ENCODE measurements at regions not wholly inside any gene's neighbourhood (a gene's known extent, or its start where the extent isn't known, plus 50 kb on each side); places are given as distances from the start of the nearest gene placed in this dataset.
A peak's percentile ranks its signal among the peaks of the same experiment; 100 is the strongest.

DNA sequence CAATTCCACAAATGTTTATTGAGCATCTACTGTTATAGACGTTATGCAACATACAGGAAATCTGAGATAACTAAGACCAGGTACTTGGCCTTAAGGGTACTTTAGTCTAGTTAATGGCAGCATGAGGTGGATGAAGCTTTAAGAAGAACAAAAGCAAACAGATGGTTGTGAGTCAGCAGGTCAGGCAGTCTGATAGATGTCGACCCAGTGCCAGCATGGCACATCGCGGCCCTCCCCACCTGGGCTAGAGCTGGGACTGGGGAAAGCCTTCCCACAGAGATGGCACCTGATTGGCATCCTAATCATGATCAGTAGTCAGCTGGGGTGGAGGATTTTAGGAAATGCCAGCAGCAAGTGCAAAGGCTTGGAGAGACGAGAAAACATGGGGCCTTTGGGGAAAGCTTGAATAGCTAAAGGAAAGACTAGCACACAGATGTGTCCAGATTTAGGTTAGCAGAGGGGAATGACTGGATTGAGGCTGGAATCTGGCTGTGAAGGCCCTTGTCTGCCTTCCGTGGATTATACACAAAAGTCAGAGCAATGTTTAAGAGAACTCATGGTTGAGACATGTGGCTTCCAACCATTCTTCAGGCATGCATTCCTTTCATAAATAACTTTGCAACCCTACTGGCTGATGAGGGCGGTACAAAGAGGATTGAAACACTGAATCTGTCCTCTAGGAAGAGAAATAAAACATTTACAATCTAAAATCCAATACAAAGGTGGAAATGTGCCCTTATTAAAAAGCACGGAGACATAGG lies 395.4 kb upstream of the WWC1 start:
- no peak for DNase-seq

DNA sequence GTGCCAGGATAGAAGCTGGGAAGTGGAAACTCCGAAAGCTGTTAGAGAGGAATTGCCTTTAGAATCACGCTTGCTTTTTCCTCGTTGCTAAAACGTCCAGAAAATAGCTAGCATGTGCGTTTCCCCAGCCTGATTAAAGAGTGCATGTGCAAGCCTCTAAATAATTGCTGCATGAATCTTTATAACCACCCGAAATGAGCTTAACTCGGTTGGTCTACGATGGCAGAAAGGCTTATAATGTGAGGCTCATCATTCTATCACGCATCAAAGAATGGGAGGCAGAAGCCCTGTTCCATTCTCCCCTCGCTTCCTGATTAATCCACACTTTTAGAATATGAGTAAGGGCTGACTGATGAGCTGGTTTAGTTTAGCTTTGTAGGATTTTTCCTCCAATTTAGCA lies 394.6 kb upstream of the WWC1 start:
- DNase-seq: no peak

DNA sequence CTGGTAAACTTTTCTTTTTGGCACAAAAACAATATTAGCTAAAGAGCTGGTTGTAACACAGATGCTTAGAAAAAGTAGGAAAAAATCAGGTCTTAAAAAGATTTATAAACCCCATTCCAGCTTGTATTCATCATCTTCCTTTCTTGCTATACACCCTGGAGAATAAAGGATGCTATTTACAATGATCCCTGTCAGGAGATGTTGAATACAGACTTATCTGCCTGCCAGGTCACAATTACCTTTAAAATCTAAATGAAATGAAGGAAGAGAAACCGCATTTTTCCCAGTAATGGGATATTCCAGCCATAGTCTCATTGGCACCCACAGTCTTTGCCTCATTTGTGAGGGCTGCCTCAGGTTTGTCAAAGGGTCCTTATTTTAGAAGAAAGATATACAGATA lies 394.1 kb upstream of the WWC1 start:
- no peak for DNase-seq

DNA sequence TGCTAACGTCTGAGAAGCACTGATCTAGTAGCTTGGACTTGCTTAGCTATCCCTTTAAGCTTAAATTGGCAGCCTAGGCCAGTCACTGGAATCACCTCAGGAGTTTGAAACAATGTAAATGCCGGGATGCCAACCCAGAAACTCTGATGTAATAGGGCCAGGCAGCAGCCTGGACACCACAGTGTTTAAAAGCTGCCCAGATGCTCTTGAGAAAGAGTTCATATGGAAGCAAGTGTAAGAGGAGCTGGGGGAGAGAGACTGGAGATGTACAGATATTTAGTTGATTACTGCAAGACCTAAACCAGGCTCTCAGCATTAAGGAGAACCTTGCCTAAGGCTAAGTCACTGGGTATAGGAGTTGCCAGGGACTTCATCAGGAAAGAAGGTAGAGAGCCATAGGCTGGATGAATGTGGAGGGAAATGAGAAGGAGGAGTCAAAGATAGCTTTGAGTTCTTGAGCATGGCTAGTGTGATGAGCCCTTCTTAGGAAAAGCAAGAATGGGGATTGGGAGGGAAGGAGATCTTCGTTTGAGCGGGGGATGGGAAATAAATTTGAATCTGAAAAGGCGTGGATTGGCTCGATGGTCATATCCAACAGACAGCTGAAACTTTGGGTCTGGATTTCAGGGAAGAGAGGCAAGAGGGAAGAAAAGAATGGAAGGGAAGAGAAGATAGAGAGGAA lies 392.9 kb upstream of the WWC1 start:
- no peak for DNase-seq

DNA sequence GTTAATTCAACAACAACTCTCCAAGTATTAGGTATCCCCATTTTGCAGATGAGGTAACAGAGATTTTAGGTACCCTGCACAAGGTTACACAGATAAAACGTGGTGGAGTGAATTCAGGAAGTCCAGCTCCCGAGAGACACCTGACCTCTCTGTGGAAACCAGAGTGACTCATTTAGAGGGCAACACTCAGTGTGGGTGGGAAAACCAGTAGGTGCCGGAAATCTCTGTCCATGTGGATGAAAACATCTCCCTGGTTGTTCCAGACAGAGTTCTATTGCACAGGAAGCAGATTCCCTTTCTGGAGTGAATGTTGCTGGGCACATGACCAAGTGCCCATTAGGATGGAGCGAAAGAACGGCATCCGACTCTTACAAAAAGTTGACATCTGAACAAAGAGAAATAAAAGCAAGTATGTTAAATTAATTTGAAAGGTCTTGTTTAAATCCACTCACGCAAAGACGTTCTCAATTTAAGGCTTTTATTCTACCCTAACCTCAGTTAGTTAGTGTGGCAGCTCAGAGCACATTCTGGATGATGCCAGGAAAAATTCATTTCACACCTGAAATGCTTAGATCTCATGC lies 391.9 kb upstream of the WWC1 start:
- no peak for DNase-seq

DNA sequence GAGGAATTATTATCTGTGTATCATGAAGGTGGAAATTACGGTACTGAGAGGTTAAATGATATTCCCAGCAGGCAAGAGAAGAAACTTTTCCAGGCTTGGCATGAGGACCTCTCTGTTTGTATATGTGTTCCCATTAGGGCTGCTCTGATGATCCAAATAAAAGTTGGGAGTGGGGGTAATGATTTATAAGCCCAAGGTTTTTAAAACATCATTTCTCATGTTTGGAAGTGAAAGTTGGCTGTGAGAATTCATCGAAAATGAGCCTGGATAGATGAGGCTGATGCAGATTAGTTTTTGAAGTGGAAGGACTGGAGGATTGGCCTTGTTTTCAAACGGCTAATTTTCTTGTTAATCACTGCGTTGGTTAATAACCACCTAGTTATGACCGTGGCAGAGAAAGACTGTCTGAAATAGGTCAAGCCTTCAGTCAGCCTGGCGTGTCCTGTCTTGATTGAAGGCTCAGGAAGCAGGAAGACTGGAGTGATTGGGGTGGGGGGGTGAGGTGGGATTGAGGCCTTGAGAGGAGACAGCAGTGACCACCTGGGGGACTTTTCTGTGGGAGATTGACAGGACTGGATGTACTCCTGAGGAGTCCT lies 391.0 kb upstream of the WWC1 start:
- no peak for DNase-seq

DNA sequence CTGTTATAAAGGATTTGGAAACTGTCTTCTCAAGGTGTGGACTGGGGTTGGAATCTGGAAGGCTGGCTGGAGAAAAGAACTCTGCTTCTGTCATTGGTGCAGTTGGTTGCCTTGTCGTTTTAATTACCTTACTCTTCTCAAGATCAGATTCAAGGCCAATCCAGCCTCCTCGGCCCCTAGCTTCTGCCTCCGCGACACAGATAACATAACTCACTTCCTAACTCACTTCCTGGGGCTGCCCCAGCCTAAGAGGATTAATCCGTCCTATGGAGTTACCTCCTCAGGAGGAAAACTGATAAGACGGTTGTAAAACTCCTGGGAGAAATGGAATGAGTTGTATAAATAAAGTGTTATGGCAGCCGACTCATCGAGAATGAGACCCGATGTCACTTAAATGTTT lies 389.1 kb upstream of the WWC1 start:
- no peak for DNase-seq

DNA sequence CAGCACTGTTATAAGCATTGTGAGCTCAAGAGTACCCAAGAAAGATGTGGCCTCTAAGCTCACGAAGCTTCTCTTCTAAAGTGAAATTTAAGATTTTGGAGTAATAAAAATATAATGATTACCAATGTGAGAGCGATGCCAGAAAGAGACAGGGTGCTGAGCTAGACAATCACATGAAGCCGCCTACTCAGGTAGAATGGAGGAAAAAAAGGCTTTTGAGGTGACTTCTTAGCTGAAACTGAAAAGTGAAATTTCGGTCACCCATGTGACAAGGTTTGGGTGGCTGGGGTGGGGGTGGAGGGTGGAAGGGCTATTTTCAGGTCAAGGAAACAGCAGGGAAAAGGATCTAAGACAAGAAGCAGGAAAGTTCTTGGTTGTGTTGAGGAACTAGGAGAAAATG lies 388.2 kb upstream of the WWC1 start:
- no peak for DNase-seq

DNA sequence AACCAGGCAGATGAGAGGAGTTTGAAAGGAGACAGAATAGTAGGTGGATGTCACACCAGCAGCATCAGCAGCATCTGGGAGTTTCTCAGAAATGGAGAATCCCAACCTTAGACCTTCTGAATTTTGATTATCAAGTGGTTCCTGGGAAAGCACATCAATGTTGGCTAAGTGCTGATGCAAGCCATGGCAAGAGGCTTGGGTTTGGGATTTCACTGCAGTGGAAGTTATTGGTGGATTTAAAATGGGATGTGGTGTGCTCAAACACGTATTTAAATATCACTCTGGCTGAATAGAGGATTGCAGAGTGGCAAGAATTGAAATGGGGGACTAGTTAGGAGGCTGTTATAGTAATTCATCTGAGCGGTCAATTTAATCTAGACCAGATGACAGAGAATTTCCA lies 387.8 kb upstream of the WWC1 start:
- DNase-seq: no peak

DNA sequence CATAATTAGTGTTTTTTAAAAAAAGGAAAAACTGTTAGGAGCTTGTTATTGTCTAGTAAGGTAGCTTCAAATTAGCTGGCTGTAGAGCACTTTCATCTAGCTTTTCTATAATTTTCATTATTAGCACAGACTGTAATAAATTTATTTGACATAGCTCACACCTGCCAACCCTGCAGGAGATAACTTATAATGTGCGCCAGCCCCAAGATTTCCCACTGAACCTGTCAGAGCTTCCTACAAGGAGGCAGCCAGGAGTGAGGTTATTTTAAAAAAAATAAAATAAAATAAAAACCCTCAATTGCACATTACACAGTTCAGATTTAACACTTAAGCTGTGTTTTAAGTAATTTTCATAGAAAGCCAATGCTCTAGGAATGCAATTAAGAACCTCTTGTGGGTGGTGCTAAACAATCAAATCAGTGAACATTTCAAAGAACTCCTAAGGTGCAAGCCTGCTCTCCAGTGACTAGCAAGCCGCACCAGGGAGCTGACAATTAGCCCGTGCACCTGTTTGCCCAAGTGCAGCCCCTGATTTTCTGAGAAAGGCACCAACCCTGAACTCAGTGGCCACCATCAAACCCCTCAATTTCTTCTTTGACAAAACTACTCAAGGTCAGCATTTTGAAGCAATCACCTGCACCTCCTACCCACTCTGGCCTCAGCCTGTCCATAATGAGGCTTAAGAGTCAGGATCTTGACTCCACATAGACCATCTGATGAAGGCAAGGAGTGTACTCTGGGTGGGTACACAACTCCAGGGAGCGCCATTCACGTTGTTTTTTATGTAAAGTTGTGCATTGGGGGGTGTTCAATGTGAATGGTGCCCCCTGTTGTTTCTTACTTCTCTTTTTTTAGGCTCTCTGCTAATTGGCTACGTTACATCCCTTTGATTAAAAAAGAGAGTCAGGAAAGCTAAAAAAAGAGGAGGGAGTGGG lies 385.3 kb upstream of the WWC1 start:
- DNase-seq: no peak

DNA sequence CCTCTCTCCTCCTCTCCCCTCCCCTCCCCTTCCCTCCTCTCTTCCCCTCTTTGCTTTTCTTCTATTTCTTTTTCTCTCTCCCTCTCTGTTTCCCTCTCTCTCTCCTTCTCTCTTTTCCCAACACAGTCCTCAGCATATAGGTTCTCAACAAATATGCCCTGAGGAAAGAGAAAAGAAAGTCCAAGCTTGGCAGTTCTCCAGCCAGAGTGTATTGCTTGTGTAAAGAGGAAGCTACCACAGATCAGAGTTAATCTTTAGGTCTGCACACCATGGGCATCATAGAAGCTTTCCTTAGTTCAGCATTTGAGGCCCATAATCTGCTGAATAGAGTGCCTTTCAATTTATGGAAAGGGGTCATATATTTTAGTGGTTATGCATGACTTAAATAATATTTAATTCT lies 382.8 kb upstream of the WWC1 start:
- DNase-seq: peak; percentile 3

DNA sequence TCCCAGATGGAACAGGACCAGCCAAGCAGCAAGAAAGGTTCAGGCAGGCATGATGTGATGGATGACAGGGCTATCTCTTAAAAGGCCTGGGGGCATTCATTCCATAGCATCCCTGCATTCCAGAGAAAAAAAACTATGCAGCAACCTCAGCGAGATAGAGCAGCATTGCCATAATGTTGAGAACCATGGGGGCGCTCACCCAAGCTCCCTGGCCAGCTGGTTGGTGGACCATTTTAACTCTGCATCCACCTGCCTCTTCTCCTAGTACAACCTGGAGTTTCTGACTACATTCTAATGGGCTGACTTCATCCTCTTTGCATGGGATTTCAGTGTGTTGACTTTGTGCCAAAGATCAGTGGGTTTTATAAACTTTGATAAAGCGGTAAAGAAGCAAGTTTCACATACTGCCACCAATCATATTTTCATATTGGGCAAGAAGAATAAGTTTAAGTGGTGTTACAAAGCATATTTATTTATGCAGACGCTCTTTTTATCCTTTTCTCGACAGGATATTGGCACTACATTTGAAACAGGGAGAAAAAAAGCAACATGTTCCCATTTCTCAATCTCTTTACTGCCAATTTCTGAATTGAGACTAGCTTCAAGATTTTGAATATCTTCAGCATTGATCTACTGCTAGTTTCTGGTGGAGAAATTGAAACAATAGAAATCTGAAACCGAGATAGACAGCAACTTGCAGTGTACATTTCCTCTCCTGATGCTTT lies 378.3 kb upstream of the WWC1 start:
- no peak for DNase-seq

DNA sequence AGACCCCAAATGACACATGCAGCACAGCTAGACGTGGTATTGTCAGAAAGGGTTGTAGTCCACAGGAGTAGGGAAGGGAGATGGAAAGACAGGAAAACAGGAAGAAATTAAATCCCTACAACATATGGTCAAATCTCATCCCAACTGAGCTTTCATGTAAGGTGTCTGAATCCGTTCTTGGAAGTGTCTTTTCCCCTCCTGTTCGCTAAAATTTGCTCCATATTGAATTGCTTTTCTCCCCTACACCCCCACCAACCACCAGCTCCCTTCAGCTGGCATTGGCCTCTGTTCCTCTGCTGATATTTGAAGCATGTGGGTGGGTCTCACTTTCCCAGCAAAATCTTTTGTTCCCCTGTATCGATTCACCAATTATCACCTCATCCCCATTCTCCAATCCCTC lies 376.2 kb upstream of the WWC1 start:
- DNase-seq: no peak

DNA sequence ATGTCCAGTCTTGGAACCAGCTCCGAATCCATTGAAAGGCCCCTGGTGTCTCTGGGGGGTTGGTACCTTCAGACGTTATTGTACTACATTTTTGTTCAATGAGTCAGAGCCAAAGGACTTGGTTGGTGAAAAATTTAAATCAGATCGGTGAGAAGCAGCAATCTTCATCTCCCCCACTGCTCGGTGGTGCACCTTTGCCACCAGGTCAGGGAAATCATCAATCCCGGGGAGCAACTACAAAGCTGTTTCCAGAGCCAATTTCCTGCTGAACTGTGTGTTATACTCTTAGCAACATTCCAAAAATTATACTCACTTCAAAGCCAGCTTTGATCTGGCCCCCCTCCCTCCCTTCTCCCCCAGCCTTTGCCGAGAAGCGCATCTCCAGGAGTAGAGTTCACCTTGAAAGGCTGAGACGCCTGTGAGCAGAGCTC lies 375.2 kb upstream of the WWC1 start:
- DNase-seq: no peak

DNA sequence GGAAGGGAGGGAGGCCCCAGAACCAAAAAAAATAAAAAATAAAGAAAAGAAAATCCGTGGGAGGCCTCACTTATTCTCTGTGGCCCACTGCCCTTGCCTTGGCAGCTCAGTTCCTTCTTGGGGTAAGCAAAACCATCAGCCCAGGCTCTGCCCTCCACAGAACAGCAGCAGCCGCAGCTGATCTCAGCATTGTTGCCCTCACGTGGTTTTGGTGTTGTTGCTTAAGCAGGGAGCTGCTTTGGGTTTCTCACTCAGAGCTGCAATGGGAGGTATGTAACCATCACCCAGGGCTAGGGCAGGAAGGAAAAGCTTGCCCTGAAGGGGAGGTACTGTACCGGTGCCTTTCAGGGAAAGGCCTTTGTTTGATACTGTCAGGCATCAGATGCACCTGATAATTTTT lies 374.7 kb upstream of the WWC1 start:
- no peak for DNase-seq

DNA sequence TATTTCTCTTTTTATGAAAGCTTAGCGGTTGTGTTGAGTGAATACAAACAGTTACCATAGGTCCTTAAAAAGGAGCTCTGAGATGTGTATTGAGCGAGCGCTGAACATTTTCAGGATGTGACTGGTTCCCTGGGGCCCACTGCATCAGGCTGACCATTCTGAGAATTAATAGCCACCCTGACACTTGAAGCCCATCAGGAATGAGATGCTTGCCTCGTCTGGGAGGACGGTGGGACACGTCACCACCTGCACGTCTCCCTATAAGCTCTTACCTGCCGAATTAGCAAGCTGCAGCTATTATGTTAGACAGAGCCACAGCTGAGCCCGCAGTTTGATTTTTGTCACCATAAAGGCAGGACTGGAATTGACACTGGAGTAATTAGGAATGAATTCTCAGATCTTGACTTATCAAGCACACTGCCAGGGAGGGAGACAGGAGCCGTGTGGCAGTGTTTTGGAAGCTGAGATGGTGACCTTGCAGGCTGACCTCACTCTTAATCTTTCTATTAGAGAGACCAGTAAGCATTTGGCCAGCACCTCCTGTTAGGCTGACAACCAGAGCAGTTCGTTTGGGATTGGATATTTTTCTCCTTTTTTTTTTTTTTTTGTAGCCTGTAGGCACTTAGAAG lies 373.1 kb upstream of the WWC1 start:
- no peak for DNase-seq

DNA sequence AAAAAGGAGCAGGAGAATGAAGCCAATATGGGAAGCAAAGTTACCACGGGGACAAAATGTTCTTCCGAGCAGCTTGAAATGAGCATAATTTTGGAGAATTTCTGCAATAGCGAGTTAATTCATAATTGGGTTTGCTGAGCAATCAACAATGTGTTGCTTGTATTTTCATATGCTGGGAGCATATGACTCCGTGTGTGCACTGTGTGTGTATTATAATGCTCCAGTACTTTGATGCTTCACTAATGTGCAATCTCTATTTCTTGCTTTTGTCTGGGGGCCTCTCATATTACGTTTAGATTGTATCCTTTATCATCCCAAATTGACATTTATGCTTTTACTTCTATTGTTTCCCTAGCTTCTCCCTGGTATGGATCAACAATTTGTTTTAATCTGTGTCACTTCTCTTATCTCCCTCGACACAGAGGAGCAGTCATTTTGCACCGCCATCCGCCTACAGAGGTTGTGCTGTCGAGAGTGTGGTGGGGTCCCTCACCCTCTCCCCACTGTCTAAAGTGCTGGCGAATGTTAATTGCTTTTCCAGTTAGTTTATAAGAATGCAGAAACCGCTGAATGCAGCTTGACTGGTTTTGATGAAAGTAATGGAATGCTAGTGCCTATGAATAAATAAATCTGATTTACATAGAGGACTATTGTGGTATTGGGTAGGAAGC lies 372.5 kb upstream of the WWC1 start:
- DNase-seq: no peak

DNA sequence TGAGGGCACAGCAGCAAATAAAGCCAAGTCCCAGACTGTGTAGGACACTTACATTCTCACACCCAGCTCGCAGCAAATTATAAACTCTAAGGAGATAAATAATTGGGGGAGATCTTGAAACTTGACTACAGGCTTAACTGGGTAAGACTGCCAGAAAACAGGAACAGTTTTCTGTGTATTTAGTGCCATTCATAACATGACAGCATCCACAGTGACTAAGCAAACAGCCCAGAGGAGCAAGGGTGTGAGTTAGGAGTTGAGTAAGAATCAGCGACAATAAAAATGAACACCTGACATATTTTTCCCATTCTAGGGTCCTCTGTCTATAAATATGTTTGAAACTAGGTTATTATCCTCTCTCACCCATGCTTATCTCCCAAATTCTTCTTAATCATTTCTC lies 370.9 kb upstream of the WWC1 start:
- DNase-seq: no peak

DNA sequence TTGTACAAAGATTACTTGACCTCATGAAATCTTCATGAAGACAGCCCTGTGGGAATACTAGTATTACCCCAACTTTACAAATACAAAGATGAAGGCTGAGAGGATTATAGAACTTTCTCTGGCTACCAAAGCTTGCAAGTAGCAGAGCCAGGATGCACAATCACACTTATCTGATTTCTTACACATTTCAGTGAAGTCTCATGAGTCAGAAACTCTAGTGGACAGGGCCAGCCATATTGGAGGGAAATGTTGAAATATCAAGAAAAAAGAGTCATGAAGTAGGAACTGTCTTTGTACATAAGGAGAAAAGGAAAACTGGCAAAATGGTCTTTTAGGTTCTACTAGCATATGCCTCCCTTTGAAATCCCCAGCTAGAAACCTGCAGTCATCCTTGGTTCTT lies 369.6 kb upstream of the WWC1 start:
- DNase-seq: no peak

DNA sequence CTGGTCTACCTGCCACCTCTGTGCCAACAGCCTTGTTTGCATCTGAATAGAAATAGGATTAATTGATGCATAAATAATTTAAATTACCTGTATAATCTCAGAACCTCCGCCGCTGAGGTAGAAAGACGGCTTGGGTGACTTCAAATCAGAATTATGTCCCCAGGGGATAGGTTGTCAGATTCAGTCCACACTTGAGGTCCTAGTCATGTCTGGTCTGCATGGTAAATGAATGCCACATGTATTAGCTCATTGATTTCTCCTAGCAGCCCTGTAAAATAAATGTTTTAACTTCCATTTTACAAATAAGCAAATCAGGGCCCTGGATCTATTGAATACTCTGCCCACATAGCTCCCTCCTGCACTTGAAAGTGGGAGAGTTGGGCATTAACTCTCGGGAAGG lies 368.0 kb upstream of the WWC1 start:
- no peak for DNase-seq

DNA sequence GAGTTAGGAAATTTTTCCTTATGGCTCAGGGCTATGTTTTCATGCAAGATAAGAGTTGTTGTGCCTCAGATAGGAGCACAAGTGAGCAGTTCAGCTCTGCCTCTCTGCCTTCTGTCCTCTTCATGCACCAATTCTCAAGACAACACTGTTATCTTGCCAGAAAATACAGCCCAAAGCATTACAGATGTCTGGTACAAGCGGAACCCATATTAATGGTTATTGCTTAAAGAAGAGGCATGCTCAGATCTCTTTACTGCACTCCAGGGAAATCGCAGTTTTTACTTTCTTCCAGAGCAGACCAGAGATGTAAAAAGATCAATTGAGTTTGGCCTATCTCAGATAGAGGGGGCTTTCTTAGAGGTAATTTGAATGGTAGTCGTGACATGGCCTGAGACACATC lies 361.6 kb upstream of the WWC1 start:
- DNase-seq: no peak
